Erythroblast (primary cell): ENCODE measurements at regions not wholly inside any gene's neighbourhood (a gene's known extent, or its start where the extent isn't known, plus 50 kb on each side); places are given as distances from the start of the nearest gene placed in this dataset.

ENCODE experiments used
- GATA1 ChIP-seq: IDR thresholded peaks from 2 replicates; pipeline ENCODE4 v1.6.1; 2011; ENCODE audit warnings: low read depth, mild to moderate bottlenecking, control low read depth, low read length, moderate library complexity
- POLR2A ChIP-seq: IDR thresholded peaks from 2 replicates; pipeline ENCODE4 v1.6.1; 2011; ENCODE audit warnings: mild to moderate bottlenecking, low read length

DNA sequence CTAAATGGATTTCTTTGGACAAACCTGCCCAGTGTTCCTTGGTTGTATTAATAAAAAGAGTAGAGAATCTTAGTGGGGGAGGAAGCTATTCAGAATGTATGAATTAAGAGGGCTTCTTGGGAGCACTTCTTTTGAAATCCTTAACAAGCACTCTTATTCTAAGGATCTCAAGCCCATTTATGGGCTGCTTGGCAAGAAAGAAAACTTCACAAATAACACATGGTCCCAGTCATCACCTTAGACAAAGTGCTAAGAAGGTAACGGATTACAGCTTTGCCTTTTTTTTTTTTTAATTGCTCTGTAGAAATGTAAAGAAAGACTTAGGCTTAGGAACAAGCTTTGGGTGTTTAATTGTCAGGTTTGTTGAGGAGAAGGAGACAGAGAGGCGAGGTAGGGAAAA lies 76.6 kb upstream of the IPO9 start:
- TF ChIP-seq POLR2A (no peak), GATA1 (no peak)
